ENCODE measurements at regions not wholly inside any gene's neighbourhood (a gene's known extent, or its start where the extent isn't known, plus 50 kb on each side); places are given as distances from the start of the nearest gene placed in this dataset.

GRCh38 chr2:153004627-153005026, 286.2 kb downstream of the ARL6IP6 start:
- no peak for DNase-seq (ENCODE audit: low spot score)

DNA sequence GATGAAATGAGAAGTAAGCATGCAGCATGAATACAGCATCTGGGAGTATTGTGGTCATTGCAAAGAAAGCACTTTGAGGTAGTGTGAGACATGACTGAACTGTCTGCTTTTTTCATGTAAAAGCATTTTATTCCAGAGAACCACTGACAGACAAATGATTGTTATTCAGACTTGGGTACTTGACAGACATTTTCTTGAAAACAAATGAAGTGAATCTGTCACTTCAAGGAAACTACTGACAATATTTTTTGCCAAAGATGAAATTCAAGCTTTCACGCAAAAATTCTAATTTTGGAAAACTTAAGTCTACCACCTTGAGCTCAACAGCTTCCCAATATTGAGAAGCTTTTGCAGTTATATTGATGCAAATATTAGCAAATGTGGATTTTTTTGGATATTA, 255.7 kb downstream of the ARL6IP6 start:
- DNase-seq (ENCODE audit: low spot score): no peak

- no peak for DNase-seq (ENCODE audit: low spot score)
These were observed 253.3 kb downstream of the ARL6IP6 start for GRCh38 chr2:152971685-152972084.

DNA sequence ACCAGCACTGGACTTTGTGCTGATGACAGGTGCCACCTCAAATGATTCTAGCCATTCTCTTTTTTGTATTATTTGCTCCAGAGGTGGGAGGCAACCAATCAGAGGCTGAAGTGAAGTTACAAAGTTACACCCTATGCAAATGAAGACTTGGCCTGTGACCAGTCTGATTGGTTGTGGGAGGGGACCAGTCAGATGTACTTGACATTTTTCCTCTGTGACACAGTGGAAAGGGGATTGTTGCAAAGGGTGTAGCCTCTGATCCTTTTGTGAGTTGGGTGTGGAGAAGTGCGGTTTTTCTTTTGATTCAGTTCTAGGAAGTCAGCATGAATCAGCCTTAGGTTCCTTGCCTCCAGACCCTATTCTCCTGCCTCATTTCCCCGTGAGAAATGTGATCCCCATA, 244.0 kb downstream of the ARL6IP6 start:
- DNase-seq (ENCODE audit: low spot score): no peak

- no peak for DNase-seq (ENCODE audit: low spot score)
These were observed 242.9 kb downstream of the ARL6IP6 start for GRCh38 chr2:152961351-152961750.

DNA sequence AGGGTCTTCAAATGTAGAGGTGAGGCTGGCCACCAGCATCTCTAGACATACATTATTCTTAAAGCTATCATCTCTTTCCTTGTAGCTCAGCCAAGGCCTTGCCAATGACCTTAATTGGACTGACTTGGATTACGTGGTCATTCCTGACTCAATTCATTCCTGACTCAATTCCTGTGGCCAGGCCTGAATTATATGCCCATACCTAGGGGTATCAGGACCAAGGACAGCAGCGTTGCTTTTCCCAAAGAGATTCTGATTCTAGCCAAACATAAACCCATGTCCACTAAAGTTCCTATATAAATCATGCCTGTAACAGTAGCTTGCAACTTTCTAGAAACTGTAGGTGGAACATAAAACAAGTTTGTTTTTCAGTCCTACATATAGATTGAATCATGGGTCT, 231.7 kb downstream of the ARL6IP6 start:
- peak; percentile 40 for DNase-seq (ENCODE audit: low spot score)

- DNase-seq (ENCODE audit: low spot score): no peak
These were observed 225.7 kb downstream of the ARL6IP6 start for GRCh38 chr2:152944099-152944498.

DNA sequence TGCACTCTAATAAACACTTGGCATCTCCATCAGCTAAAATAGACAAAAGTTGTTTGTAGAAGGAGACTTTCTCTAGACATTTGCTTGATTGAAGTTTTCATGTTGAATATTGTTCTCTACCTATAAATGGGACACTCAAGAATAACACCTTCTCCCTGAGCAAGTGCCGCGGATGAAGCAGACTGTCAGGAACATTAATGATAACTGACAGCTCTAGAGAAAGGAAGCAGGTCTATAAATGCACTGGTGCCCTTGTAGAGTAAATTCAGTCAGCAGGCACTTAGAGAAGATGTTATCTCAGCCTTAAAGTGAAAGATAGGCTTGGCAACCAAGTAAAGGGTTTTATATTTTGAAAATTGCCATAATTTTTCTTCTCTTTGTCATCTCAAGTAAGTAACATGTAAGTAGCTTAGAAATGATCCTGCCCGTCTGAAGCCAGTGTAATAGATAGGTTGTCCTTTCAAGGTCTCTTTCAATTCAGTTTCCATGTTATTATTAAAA, 224.6 kb downstream of the ARL6IP6 start:
- DNase-seq (ENCODE audit: low spot score): no peak

DNA sequence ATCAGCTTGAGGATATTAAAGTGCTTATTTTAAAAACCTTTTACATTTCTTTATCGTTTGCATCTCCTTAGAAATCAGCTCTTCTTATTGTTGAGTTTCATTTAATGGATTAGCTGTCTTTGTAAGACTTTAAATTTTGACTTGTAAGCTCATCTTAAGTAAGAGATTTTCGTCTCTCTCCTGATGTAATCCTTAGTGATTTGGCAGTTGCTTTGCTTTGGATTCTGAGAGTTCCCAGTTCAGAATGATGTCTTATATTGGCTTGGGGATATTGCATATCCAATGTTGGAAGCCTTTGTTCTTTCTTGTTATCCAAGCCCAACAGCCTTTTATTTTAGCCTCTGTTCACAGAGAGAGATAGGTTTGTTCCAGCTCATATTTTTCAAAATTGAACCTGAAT, 212.1 kb downstream of the ARL6IP6 start:
- DNase-seq (ENCODE audit: low spot score): no peak

DNA sequence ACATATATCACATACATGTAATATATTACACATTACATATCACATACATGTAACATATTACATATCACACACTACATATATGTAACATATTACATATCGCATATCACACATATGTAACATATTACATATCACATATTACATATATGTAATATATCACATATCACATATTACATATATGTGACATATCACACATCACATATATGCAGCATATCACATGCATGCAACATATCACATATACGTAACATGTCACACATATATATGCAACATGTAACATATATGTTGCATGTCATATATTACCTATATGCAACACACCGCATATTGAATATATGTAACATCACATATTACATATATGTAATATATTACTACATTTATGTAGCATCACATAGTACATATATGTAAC, 211.2 kb downstream of the ARL6IP6 start:
- DNase-seq (ENCODE audit: low spot score): no peak

DNA sequence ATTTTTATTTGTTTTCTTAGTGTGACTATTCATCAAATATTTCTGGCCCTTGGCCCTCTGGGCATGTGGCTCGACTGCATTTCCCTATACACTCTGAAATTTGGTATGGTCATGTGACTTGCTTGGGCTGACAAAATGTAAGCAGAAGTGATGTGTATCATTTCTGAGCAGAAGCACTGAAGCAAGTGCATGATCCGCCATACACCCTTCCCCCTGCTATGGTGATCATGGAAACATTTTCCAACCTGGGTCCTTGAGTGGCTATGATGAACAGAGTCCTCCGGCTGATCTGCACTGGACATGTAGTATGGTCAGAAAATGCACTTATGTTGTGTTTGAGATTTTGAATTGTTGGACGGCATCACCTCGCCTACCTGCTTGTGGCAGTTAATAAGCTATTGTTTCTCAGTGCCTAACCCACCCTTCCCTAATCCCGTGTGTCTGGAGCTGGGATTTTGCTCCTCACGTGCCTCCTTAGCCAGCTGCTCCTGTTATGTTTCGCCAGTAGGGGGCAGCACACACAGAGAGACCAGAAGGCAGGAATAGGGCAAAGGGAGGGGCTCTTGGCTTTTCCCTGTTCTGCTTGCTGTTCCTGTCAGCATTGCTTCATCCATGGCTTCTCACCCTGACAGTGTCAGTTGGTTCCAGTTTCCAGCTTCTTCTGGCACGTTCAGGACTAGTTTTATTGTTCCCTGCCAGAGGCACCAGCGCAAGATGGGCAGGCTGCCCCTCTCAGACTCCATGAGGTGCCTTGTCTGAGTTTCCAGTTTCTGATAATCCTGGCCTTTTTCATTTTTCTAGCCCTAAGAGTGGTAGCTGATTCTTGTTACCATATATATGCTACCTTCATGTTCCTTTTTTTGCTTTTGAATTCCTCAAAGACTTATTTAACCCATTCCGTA, 207.4 kb downstream of the ARL6IP6 start:
- peak; percentile 57 for DNase-seq (ENCODE audit: low spot score)

- DNase-seq (ENCODE audit: low spot score): peak; percentile 21
These were observed 206.3 kb downstream of the ARL6IP6 start for GRCh38 chr2:152924722-152925121.

- DNase-seq (ENCODE audit: low spot score): no peak
These were observed 205.8 kb downstream of the ARL6IP6 start for GRCh38 chr2:152924219-152924618.

DNA sequence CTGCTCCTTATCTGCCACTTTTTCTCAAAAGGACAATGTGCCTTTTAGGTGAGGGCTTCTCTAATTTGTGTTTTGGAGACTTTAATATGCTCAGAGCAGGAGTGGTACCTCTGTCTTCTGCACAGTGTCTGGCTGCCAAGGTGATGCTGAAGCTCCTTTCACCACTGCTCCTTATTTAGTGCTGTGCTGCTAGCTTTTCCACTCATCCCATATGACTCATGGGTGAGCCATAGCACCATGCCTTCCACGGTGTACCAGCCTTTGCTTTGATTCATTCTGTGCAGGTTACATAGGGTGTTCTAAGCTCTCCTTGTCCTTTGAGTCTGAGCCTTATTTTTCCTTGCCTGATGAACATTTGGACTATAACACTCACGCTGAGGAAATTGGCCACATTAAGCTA, 202.4 kb downstream of the ARL6IP6 start:
- peak; percentile 57 for DNase-seq (ENCODE audit: low spot score)

GRCh38 chr2:152910970-152911369, 192.6 kb downstream of the ARL6IP6 start:
- no peak for DNase-seq (ENCODE audit: low spot score)

DNA sequence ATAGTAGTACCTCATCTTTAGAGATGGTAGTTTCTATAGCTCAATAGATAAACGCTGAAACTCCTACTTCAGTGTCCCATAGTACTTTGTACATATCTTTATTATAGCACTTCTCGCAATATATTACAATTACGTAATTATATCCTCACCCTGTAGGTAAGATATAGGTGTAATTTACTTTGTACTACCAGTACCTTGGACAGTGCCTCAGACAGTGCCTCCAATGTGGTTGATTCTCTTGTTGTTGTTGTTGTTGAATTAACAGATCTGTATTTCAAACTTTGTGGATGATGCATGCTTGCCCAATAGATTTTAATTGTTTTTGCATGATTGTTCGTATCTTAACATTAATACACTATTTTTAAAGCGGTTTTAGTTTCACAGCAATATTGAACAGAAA, 188.6 kb downstream of the ARL6IP6 start:
- DNase-seq (ENCODE audit: low spot score): no peak

GRCh38 chr2:152894051-152894450, 175.6 kb downstream of the ARL6IP6 start:
- DNase-seq (ENCODE audit: low spot score): no peak

- DNase-seq (ENCODE audit: low spot score): no peak
These were observed 172.3 kb downstream of the ARL6IP6 start for GRCh38 chr2:152890736-152891135.

- DNase-seq (ENCODE audit: low spot score): no peak
These were observed 165.6 kb downstream of the ARL6IP6 start for GRCh38 chr2:152883951-152884487.

DNA sequence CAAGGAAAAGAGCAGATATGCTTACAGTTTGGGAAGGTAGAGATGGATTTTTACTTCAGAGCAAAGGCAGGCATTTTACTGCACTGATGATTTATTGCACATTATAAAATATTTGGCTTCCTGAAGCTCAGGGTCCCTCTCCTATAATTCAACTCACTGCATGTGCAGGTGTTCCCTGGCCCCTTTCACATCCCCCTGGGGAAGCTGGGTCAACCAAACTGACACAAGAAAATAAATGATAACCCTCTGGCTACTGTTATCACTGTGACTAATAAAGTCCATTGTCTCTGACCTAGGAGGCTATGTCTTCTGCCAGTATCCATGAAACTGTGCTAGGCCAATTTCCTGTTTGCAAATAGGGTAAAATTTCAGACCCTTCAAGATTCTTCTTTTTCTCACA, 163.1 kb downstream of the ARL6IP6 start:
- no peak for DNase-seq (ENCODE audit: low spot score)

GRCh38 chr2:152879275-152879674, 160.9 kb downstream of the ARL6IP6 start:
- DNase-seq (ENCODE audit: low spot score): no peak

DNA sequence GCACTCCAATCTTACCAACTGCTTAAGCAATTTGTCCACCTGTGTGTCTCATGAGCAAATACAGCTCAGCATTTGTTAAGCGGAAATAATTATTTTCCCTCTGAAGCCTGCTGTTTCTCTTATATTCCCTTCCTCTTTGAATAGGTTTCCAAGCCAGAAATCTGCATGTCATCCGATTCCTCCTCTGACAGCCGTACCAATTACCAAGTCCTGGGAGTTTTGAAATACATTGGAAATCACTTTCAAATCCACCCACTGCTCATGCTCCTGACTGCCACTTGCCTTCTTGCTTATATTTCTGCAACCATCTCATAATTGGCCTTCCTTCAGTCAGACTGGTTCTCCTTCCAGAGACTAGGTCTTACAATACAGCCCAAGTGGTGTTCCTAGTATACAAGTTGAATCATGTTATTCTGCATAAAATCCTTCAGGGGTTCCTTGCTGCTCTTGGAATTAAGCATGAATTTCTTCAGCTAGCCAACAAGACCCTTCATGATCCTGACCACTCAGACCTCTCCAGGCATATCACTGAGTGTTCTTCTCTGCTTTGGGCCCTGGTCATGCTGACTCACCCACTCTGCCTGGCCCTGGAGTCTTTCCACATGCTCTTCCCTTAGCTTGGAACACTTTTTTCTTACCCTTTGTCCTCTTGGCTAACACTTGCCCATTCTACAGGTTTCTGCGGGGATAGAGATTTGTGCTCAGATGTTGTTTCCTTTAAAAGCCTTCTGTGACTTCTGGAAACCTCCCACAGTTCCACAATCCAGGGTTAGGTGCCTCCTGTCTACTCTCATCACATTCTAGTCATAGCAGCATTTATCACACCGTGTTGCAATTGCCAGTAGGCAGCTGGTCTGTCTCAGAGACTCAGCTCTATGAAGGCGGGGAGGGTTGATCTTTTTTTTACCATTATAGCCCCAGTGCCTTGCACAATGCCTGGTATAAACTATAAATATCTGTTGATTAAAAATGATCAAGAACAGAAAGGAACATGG, 157.6 kb downstream of the ARL6IP6 start:
- DNase-seq (ENCODE audit: low spot score): peak; percentile 56

Measured in AG20443 (cell line).